ENCODE measurements at regions not wholly inside any gene's neighbourhood (a gene's known extent, or its start where the extent isn't known, plus 50 kb on each side); places are given as distances from the start of the nearest gene placed in this dataset.

DNA sequence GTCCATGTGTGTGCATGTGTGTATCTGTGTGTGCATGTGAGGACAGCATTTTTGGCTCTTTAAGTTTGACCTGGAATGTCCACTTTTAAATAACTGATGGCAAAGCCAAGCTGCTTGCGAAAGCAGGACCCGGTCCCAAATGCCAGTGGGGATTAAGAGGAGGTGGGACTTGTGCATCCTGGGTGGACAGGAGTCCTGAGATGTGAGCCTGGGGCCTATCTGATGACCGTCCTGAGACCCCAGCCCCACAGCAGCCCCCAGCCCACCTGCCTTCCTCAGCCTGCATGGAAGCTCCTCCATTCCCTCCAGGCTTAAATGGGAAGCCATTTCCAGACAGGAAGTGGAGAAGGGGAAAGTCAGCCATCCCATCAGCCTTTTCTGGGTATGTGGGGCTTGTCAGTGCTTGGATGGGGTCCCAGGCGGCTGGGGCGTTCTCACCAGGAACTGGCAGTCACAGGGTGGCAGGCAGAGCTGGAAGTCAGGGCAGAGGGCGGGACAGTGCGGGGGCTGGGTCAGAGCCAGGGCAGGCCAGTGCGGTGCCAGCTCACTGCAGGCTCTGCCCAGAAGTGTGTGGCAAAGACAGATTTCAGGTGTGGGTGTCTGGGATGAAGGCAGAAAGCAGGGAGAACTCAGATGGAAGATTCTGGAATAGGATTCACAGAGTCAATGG, 117.8 kb downstream of the ACKR3 start:
- POLR2A ChIA-PET, result no interaction called here
- DNase-seq (ENCODE audit: extremely low spot score), result no peak
- CTCF ChIA-PET, result no interaction called here
- TF ChIP-seq FOXA1 (IDR thresholded peaks at IDR 0.05) (no peak), FOXM1 (IDR thresholded peaks at IDR 0.05; ENCODE audit: borderline replicate concordance) (no peak), BHLHE40 (IDR thresholded peaks at IDR 0.05; ENCODE audit: borderline replicate concordance) (no peak), SUZ12 (IDR thresholded peaks at IDR 0.05) (no peak), ELF4 (IDR thresholded peaks at IDR 0.05) (no peak), NFRKB (IDR thresholded peaks at IDR 0.05) (no peak), HDGF (IDR thresholded peaks at IDR 0.05; ENCODE audit: borderline replicate concordance) (no peak), L3MBTL2 (conservative IDR thresholded peaks at IDR 0.05) (no peak)
- TF ChIP-seq, protein P1, sequence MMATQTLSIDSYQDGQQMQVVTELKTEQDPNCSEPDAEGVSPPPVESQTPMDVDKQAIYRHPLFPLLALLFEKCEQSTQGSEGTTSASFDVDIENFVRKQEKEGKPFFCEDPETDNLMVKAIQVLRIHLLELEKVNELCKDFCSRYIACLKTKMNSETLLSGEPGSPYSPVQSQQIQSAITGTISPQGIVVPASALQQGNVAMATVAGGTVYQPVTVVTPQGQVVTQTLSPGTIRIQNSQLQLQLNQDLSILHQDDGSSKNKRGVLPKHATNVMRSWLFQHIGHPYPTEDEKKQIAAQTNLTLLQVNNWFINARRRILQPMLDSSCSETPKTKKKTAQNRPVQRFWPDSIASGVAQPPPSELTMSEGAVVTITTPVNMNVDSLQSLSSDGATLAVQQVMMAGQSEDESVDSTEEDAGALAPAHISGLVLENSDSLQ (IDR thresholded peaks at IDR 0.05), result no peak

- ChIA-PET CTCF (no interaction called here), POLR2A (no interaction called here)
- TF ChIP-seq L3MBTL2 (conservative IDR thresholded peaks at IDR 0.05), result no peak
- no peak for TF ChIP-seq FOXA1 (IDR thresholded peaks at IDR 0.05)
- TF ChIP-seq ZNF384 (IDR thresholded peaks at IDR 0.05), result no peak
- no peak for TF ChIP-seq ARNT (IDR thresholded peaks at IDR 0.05)
- TF ChIP-seq HDGF (IDR thresholded peaks at IDR 0.05; ENCODE audit: borderline replicate concordance), result no peak
- TF ChIP-seq SP1 (IDR thresholded peaks at IDR 0.05), result no peak
- TF ChIP-seq LEF1 (IDR thresholded peaks at IDR 0.05; ENCODE audit: borderline replicate concordance), result no peak
- TF ChIP-seq BHLHE40 (IDR thresholded peaks at IDR 0.05; ENCODE audit: borderline replicate concordance), result no peak
- TF ChIP-seq FOXK2 (IDR thresholded peaks at IDR 0.05), result no peak
- TF ChIP-seq NFRKB (IDR thresholded peaks at IDR 0.05), result no peak
- no peak for TF ChIP-seq SUZ12 (IDR thresholded peaks at IDR 0.05)
- no peak for TF ChIP-seq CTBP1 (IDR thresholded peaks at IDR 0.05; ENCODE audit: borderline replicate concordance)
- no peak for TF ChIP-seq ELF4 (IDR thresholded peaks at IDR 0.05)
- TF ChIP-seq, protein P1 (IDR thresholded peaks at IDR 0.05), result no peak
- DNase-seq (ENCODE audit: extremely low spot score), result no peak
Observed at GRCh38 chr2:236688157-236688556, 118.5 kb downstream of the ACKR3 start.

DNA sequence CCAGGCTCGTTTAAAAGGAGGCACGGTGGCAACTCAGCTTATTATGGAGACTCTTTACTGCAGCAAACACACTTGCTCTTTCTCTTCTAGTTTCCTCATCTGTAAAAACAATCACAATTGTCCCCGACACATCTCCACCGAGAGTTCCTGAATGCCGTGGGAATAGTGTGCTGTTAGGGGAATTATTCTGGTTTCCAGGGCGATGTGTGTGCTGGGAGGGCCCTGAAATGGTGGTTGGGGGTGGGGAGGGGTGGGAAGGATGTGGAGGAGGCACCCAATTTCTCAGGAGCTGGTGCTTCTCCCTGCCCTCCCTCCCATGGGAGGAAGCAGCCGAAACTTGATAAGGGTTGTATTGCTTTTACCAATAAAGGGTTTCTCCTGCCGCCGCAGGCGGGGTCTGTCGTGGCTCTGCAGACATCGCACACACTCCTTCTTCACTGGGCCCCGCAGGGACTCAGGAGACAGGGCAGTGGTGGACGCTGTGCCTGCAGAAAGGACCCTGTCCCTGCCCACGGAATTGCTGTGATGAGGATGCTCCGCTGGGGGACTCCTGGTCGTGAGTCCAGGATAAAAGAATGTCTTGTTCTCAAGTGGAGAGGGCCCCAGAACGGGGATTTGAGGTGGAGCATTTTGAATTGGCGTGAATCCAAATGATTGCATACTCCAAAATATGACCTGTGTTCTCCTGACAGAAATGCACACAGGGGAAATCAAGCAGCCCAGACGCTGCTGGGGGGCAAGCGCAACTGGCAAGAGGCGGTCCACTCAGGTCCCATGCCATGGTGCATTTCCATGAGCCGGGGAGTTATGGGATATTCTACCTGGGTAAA, 119.2 kb downstream of the ACKR3 start:
- ChIA-PET CTCF (no interaction called here), POLR2A (no interaction called here)
- TF ChIP-seq, protein P1 (IDR thresholded peaks at IDR 0.05), result no peak
- TF ChIP-seq SUZ12 (IDR thresholded peaks at IDR 0.05) (no peak), ELF4 (IDR thresholded peaks at IDR 0.05) (no peak)
- DNase-seq (ENCODE audit: extremely low spot score), result no peak

GRCh38 chr2:236689393-236689700, 119.7 kb downstream of the ACKR3 start:
- TF ChIP-seq FOXK2 (IDR thresholded peaks at IDR 0.05), result no peak
- no peak for TF ChIP-seq FOXM1 (IDR thresholded peaks at IDR 0.05; ENCODE audit: borderline replicate concordance)
- no peak for TF ChIP-seq ZNF384 (IDR thresholded peaks at IDR 0.05)
- no peak for TF ChIP-seq SUZ12 (IDR thresholded peaks at IDR 0.05)
- no peak for TF ChIP-seq FOXA1 (IDR thresholded peaks at IDR 0.05)
- no peak for TF ChIP-seq CTBP1 (IDR thresholded peaks at IDR 0.05; ENCODE audit: borderline replicate concordance)
- no peak for DNase-seq (ENCODE audit: extremely low spot score)
- ChIA-PET POLR2A (no interaction called here), CTCF (no interaction called here)

- TF ChIP-seq ARNT (IDR thresholded peaks at IDR 0.05), result no peak
- TF ChIP-seq NFRKB (IDR thresholded peaks at IDR 0.05), result no peak
- no peak for TF ChIP-seq HDGF (IDR thresholded peaks at IDR 0.05; ENCODE audit: borderline replicate concordance)
- TF ChIP-seq L3MBTL2 (conservative IDR thresholded peaks at IDR 0.05), result no peak
- TF ChIP-seq ZNF384 (IDR thresholded peaks at IDR 0.05), result no peak
- TF ChIP-seq FOXM1 (IDR thresholded peaks at IDR 0.05; ENCODE audit: borderline replicate concordance), result no peak
- no peak for TF ChIP-seq SP1 (IDR thresholded peaks at IDR 0.05)
- TF ChIP-seq FOXK2 (IDR thresholded peaks at IDR 0.05), result no peak
- TF ChIP-seq CTBP1 (IDR thresholded peaks at IDR 0.05; ENCODE audit: borderline replicate concordance), result no peak
- no peak for TF ChIP-seq LEF1 (IDR thresholded peaks at IDR 0.05; ENCODE audit: borderline replicate concordance)
- no peak for TF ChIP-seq SUZ12 (IDR thresholded peaks at IDR 0.05)
- TF ChIP-seq, protein P1 (IDR thresholded peaks at IDR 0.05), result no peak
- TF ChIP-seq ELF4 (IDR thresholded peaks at IDR 0.05), result no peak
- no peak for TF ChIP-seq TARDBP (IDR thresholded peaks at IDR 0.05)
- TF ChIP-seq BHLHE40 (IDR thresholded peaks at IDR 0.05; ENCODE audit: borderline replicate concordance), result no peak
- no peak for TF ChIP-seq FOXA1 (IDR thresholded peaks at IDR 0.05)
- no peak for DNase-seq (ENCODE audit: extremely low spot score)
- CTCF ChIA-PET, result no interaction called here
Observed at GRCh38 chr2:236689981-236690380, 120.4 kb downstream of the ACKR3 start.

GRCh38 chr2:236690726-236691125, 121.1 kb downstream of the ACKR3 start:
- CTCF ChIA-PET, result no interaction called here
- TF ChIP-seq FOXM1 (IDR thresholded peaks at IDR 0.05; ENCODE audit: borderline replicate concordance) (no peak), ELF4 (IDR thresholded peaks at IDR 0.05) (no peak), HDGF (IDR thresholded peaks at IDR 0.05; ENCODE audit: borderline replicate concordance) (no peak), SP1 (IDR thresholded peaks at IDR 0.05) (no peak), L3MBTL2 (conservative IDR thresholded peaks at IDR 0.05) (no peak), LEF1 (IDR thresholded peaks at IDR 0.05; ENCODE audit: borderline replicate concordance) (no peak), FOXK2 (IDR thresholded peaks at IDR 0.05) (no peak), BHLHE40 (IDR thresholded peaks at IDR 0.05; ENCODE audit: borderline replicate concordance) (no peak), NFRKB (IDR thresholded peaks at IDR 0.05) (no peak), FOXA1 (IDR thresholded peaks at IDR 0.05) (no peak)
- POLR2A ChIA-PET, result no interaction called here
- no peak for DNase-seq (ENCODE audit: extremely low spot score)

More at GRCh38 chr2:236689981-236690380, 120.4 kb downstream of the ACKR3 start:
- POLR2A ChIA-PET, result no interaction called here

Measured in HEK293T (cell line).